ENCODE measurements at regions not wholly inside any gene's neighbourhood (a gene's known extent, or its start where the extent isn't known, plus 50 kb on each side); places are given as distances from the start of the nearest gene placed in this dataset.

GRCh38 chr18:23391156-23391555, 61.9 kb upstream of the RIOK3 start:
- no peak for DNase-seq

DNA sequence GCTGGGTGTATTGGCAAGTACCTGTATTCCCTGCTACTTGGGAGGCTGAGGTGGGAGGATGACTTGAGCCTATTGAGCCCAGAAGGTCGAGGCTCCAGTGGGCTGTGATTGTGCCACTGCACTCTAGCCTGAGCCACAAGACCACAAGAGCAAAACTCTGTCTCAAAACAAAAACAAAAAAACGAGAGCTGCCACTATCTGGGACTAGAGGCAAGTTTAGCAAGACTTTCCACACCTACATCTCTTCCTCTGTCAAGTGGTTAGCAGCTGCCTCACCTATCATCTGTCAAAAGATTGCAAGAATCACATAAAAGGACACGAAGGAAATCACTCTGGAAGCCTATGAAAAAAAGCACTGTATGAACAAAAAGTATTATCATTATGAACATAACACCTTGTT, 55.2 kb upstream of the RIOK3 start:
- DNase-seq: no peak

DNA sequence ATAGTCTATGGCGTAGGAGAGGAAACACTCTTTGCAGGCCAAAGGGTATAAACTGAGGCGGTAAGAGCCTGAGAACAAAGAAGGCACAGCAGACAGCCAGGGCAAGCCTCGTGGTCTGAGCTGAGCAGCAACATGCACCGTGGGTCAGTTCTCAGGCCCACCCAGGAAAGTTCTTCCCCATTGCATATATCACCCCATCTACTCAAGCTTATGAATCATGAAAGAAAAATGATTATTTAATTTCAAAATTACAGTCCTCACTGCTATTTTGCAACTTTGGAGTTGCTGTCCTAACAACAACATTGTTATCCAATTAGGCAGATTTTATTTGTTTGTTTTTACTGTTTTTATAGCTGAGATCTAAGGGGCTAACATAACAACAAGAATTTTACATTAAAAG, 54.7 kb upstream of the RIOK3 start:
- DNase-seq: no peak

DNA sequence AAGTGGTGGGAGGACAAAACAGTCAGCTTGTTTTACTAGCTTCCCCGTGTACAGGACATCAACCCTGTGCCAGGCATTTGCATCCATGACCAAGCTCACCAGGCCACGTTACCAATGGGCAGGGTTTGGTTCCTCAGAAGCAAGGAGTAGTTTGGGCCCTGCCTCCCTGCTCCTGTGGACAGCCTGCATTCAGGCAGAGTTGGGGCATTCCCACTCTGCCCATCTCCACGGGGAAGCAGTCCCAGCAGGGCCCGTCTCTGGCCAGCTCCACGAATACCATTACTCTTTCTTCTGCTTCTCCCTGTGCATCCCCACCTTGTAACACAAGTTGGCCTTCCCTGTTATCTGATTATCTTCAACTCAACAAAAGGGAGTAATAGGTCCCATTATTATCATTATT, 54.0 kb upstream of the RIOK3 start:
- DNase-seq: no peak

DNA sequence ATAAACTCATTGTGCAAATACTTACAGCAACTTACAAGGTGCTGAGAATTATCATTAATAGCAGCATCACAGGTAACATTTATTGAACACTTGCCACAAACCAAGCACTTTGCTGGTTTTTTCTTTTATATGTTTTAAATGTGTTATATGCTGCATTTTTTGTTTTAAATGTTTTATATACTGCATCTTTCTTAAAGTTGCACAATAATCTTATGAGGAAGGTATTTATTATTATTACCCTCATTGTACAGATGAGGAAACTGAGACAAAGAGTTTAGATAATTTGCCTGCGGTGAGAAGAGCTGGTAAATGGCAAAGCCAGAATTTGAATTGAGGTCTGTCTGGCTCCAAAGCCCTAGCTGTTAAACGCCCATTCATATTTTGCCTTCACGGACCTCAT, 52.2 kb upstream of the RIOK3 start:
- DNase-seq: no peak

- peak in 1 of 2 experiments; percentile 50 for DNase-seq
Measured at GRCh38 chr18:23401400-23402347, 51.4 kb upstream of the RIOK3 start.

All from NCI-H2081 (cell line).